Colonic mucosa (tissue), 4 donors: ENCODE measurements at regions not wholly inside any gene's neighbourhood (a gene's known extent, or its start where the extent isn't known, plus 50 kb on each side); places are given as distances from the start of the nearest gene placed in this dataset.

ENCODE experiments used
- DNase-seq: peaks from one replicate; pipeline ENCODE4 v3.0.0-alpha.2; 2020
- H3K27ac ChIP-seq: fragments of 200-600 bp; one replicate; pipeline ENCODE4 v1.8.0; 2021
- H3K27me3 ChIP-seq: fragments of 200-600 bp; one replicate; pipeline ENCODE4 v1.8.0; 2021
- H3K36me3 ChIP-seq: fragments of 200-600 bp; one replicate; pipeline ENCODE4 v1.8.0; 2021
- H3K4me1 ChIP-seq: fragments of 200-600 bp; one replicate; pipeline ENCODE4 v1.8.0; 2021; ENCODE audit warnings: mild to moderate bottlenecking
- H3K4me3 ChIP-seq: fragments of 200-600 bp; one replicate; pipeline ENCODE4 v1.8.0; 2021
- H3K9ac ChIP-seq, 2 donors: one replicate each; pipeline ENCODE4 v1.7.0; 2013; ENCODE audit warnings: control low read depth in 2 of 2, low read depth in 2 of 2, low read length in 2 of 2
- H3K9me3 ChIP-seq: fragments of 200-600 bp; one replicate; pipeline ENCODE4 v1.8.0; 2021
- CTCF ChIP-seq: fragments of 200-600 bp; IDR thresholded peaks from one replicate; pipeline ENCODE4 v1.8.0; 2022; ENCODE audit warnings: antibody characterized with exemption, mild to moderate bottlenecking
- intact Hi-C: fragments of 100-400 bp; cut with DNase I; formaldehyde crosslinking; loops from one replicate; pipeline ENCODE4 v1.14.1; 2022
- donor health status: healthy.
- donor health status: DM: no; HTN: no; CAD: no.
- donor health status: DM: no; HTN: no; CAD: no.

DNA sequence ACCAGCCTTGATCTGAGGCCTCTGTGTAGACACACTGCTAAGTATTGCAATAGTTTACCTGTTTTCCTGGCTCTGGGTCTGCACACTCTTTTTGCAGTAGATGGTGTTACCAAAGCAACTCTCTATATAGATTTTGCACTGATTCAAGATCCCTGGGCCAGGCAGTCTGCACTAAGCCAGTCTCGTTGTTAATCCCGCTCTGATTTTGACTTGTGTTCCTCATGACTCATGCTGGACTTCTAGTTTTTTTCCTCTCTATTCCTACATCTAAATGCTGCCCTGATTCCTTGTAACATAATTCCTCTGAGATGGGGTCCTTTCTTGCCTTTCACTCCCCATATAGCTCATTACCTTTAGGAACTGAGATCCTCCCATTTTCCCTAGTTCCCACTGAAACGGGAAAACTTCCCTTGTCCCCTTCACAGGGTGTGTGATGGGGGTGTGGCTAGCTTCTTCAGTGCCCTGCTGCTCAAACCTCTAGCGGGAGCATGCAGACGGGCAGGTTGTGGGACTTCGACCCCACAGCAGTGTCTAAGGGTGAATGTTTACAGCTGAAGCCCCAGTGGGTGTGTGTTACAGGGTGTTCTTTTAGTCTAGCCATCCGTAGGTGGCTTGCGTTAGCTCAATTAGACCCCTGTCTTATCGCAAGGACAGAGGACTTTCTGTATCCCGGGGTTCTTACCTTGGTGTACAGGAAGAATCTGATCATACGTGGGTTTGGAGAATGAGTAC, 106.5 kb upstream of the RAB3GAP2 start:
- Histone ChIP-seq H3K27me3 (no peaks in the 10 kb centered on the region), H3K4me1 (no peaks in the 10 kb centered on the region), H3K36me3 (no peaks in the 10 kb centered on the region), H3K9ac (no peak overlapping the region), H3K4me3 (no peak overlapping the region), H3K9me3 (no peaks in the 10 kb centered on the region), H3K27ac (no peak overlapping the region)
- DNase-seq = peak; percentile 52
- intact Hi-C loops = no loop called here
- no peak for TF ChIP-seq CTCF

DNA sequence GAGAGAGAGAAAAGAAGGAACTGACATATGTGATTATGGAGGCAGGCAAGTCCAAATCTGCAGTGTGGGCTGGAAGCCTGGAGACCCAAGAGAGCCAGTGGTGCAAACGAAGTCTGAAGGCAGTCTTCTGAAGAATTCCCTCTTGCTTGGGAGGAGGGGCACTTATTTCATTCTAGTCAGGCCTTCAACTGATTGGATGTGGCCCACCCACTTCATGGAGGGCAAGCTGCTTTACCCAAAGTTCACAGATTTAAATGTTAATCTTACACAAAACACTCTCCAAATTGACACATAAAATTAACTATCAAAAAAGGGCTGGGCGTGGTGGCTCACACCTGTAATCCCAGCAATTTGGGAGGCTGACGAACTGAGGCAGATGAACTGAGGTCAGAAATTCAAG, 103.5 kb upstream of the RAB3GAP2 start:
- H3K4me3 ChIP-seq = no peak overlapping the region
- no peak for TF ChIP-seq CTCF
- H3K9ac ChIP-seq = no peak overlapping the region
- no peak overlapping the region for H3K27ac ChIP-seq
- no peaks in the 10 kb centered on the region for H3K27me3 ChIP-seq
- intact Hi-C loops = no loop called here
- no peaks in the 10 kb centered on the region for H3K36me3 ChIP-seq
- H3K4me1 ChIP-seq = no peaks in the 10 kb centered on the region
- H3K9me3 ChIP-seq = no peaks in the 10 kb centered on the region
- no peak for DNase-seq

DNA sequence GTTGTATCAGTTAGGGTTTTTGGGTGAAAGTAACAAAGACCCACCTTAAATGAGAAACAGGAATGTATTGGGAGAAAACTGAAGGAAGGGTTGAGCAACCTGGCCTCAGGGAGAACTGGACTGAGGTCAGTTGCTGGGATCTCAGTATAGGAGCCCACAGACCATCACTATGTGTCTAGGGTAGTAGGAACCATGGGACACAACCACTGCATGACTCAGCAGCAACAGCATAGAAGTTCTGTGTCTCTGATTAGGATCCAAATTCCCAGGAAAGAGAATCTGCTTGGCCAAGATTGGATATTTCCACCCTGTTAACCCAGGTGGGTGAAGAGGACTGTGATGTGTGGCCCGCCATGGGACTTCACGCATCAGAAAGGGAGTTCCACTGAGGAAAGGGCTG, 102.2 kb upstream of the RAB3GAP2 start:
- TF ChIP-seq CTCF = no peak
- Histone ChIP-seq H3K36me3 (no peaks in the 10 kb centered on the region), H3K4me1 (no peaks in the 10 kb centered on the region), H3K9ac (no peak overlapping the region), H3K9me3 (no peaks in the 10 kb centered on the region), H3K4me3 (no peak overlapping the region), H3K27ac (no peak overlapping the region), H3K27me3 (no peaks in the 10 kb centered on the region)
- intact Hi-C loops = no loop called here
- no peak for DNase-seq

GRCh38 chr1:220372451-220372850, 100.2 kb upstream of the RAB3GAP2 start:
- no peaks in the 10 kb centered on the region for H3K36me3 ChIP-seq
- no peak overlapping the region for H3K27ac ChIP-seq
- H3K4me3 ChIP-seq = no peak overlapping the region
- no peaks in the 10 kb centered on the region for H3K4me1 ChIP-seq
- DNase-seq = no peak
- H3K9me3 ChIP-seq = no peaks in the 10 kb centered on the region
- intact Hi-C loops = no loop called here
- H3K27me3 ChIP-seq = no peaks in the 10 kb centered on the region
- H3K9ac ChIP-seq = no peak overlapping the region
- TF ChIP-seq CTCF = no peak

- Histone ChIP-seq H3K9me3 (no peaks in the 10 kb centered on the region), H3K9ac (no peak overlapping the region), H3K4me3 (no peak overlapping the region), H3K27ac (no peak overlapping the region), H3K27me3 (no peaks in the 10 kb centered on the region), H3K36me3 (no peaks in the 10 kb centered on the region), H3K4me1 (no peaks in the 10 kb centered on the region)
- DNase-seq = no peak
- TF ChIP-seq CTCF = no peak
- intact Hi-C loops = no loop called here
These were observed 99.1 kb upstream of the RAB3GAP2 start for GRCh38 chr1:220371324-220371723.
